PC-3 (cell line): ENCODE measurements at regions not wholly inside any gene's neighbourhood (a gene's known extent, or its start where the extent isn't known, plus 50 kb on each side); places are given as distances from the start of the nearest gene placed in this dataset.

Experiments
- ATAC-seq: fragments of 200-7000 bp; cut with Tn5 transposase; 2 replicates; pipeline ENCODE4 v1.9.1; 2020; ENCODE audit warnings: mild to moderate bottlenecking, moderate library complexity
- BruUV-seq: library from RNA; stranded (reverse); fragments of 400-500 nt; replicated peaks from 2 replicates; lab custom pipeline; 2021; lab: Mats Ljungman, UMichigan
- CTCF ChIA-PET: fragments of 300-600 bp; sonication (Branson Sonifier 250); formaldehyde crosslinking; loops from one replicate; lab custom pipeline; 2022; ENCODE audit warnings: antibody characterized with exemption; lab: Charles Lee
- POLR2A ChIA-PET: fragments of 300-600 bp; sonication (Branson Sonifier 250); formaldehyde crosslinking; loops from one replicate; lab custom pipeline; 2022; ENCODE audit warnings: antibody characterized with exemption; ENCODE audit not compliant: unreplicated experiment; lab: Charles Lee
- DNase-seq: peaks from one replicate; pipeline ENCODE4 v3.0.0-alpha.2; 2015
- H2AFZ ChIP-seq: fragments of 300-600 bp; sonication (generic); 2 replicates; pipeline ENCODE4 v1.6.0; 2016; ENCODE audit warnings: antibody characterized with exemption, low read length
- H3F3A ChIP-seq: fragments of 300-600 bp; sonication (generic); one replicate; pipeline ENCODE4 v1.6.0; 2017; ENCODE audit warnings: antibody characterized with exemption, low read length, control low read depth, mild to moderate bottlenecking; ENCODE audit not compliant: unreplicated experiment
- H3K27ac ChIP-seq: fragments of 300-600 bp; sonication (generic); 2 replicates; pipeline ENCODE4 v1.5.1; 2016; ENCODE audit warnings: mild to moderate bottlenecking, low read length
- H3K27me3 ChIP-seq: fragments of 300-600 bp; sonication (generic); 2 replicates; pipeline ENCODE4 v1.6.1; 2016; ENCODE audit warnings: low read length, mixed read lengths
- H3K36me3 ChIP-seq: fragments of 300-600 bp; sonication (generic); 2 replicates; pipeline ENCODE4 v1.6.1; 2016; ENCODE audit warnings: low read depth, mixed run types, low read length, mixed read lengths
- H3K4me1 ChIP-seq: fragments of 300-600 bp; sonication (generic); 2 replicates; pipeline ENCODE4 v1.5.1; 2016; ENCODE audit warnings: low read length; ENCODE audit not compliant: insufficient read depth
- H3K4me2 ChIP-seq: fragments of 300-600 bp; sonication (generic); 2 replicates; pipeline ENCODE4 v1.6.0; 2016; ENCODE audit warnings: low read length
- H3K4me3 ChIP-seq: fragments of 300-600 bp; sonication (generic); 2 replicates; pipeline ENCODE4 v1.5.1; 2016; ENCODE audit warnings: mild to moderate bottlenecking, low read length, mixed read lengths
- H3K79me2 ChIP-seq: fragments of 300-600 bp; sonication (generic); 2 replicates; pipeline ENCODE4 v1.6.1; 2017; ENCODE audit warnings: low read length, mixed read lengths
- H3K9ac ChIP-seq: fragments of 300-600 bp; sonication (generic); 2 replicates; pipeline ENCODE4 v1.6.0; 2016; ENCODE audit warnings: mild to moderate bottlenecking, low read length
- H3K9me2 ChIP-seq: fragments of 300-600 bp; sonication (generic); replicated peaks from 2 replicates; pipeline ENCODE4 v1.6.1; 2016; ENCODE audit warnings: mixed run types, low read length, mixed read lengths
- H3K9me3 ChIP-seq: fragments of 300-600 bp; sonication (generic); 2 replicates; pipeline ENCODE4 v1.6.1; 2016; ENCODE audit warnings: low read length, mixed read lengths
- H4K20me1 ChIP-seq: fragments of 300-600 bp; sonication (generic); 2 replicates; pipeline ENCODE4 v1.6.1; 2016; ENCODE audit warnings: low read length, mixed read lengths
- CTCF ChIP-seq: fragments of 300-600 bp; sonication (generic); conservative IDR thresholded peaks from 2 replicates; pipeline ENCODE4 v1.5.1; 2017; ENCODE audit warnings: antibody characterized with exemption, low read depth, mild to moderate bottlenecking, low read length
- EZH2 ChIP-seq: fragments of 300-600 bp; sonication (generic); IDR thresholded peaks from one replicate; pipeline ENCODE4 v1.6.1; 2017; ENCODE audit warnings: antibody characterized with exemption, mild to moderate bottlenecking, low read length; ENCODE audit not compliant: unreplicated experiment
- EZH2phosphoT487 ChIP-seq: fragments of 300-600 bp; sonication (generic); IDR thresholded peaks from 2 replicates; pipeline ENCODE4 v1.6.1; 2018; ENCODE audit warnings: mild to moderate bottlenecking, antibody characterized with exemption, low read length, borderline replicate concordance
- intact Hi-C: fragments of 100-400 bp; cut with micrococcal nuclease; formaldehyde crosslinking; loops from 2 replicates; pipeline ENCODE4 v1.9.0; 2023

- no peak for ATAC-seq
- no peak for TF ChIP-seq EZH2
- Histone ChIP-seq H3F3A (no peaks in the 10 kb centered on the region), H2AFZ (no peak overlapping the region), H3K36me3 (no peaks in the 10 kb centered on the region), H3K27ac (no peak overlapping the region), H3K9me3 (no peaks in the 10 kb centered on the region), H3K79me2 (no peaks in the 10 kb centered on the region), H3K4me2 (no peak overlapping the region), H3K9me2 (no peaks in the 10 kb centered on the region), H4K20me1 (no peaks in the 10 kb centered on the region), H3K27me3 (no peaks in the 10 kb centered on the region), H3K4me1 (no peaks in the 10 kb centered on the region), H3K9ac (no peak overlapping the region), H3K4me3 (no peak overlapping the region)
- POLR2A ChIA-PET = no interaction called here
- no peak for DNase-seq
- intact Hi-C loops = no loop called here
- CTCF ChIA-PET = no interaction called here
- BruUV-seq = no TSS peak
Observed at GRCh38 chr21:16408280-16408679, 678.5 kb downstream of the USP25 start.

- POLR2A ChIA-PET = no interaction called here
- no peak overlapping the region for H2AFZ ChIP-seq
- no peaks in the 10 kb centered on the region for H3K36me3 ChIP-seq
- no peak for ATAC-seq
- no peak overlapping the region for H3K27ac ChIP-seq
- intact Hi-C loops = no loop called here
- H3K4me1 ChIP-seq = no peaks in the 10 kb centered on the region
- H4K20me1 ChIP-seq = no peaks in the 10 kb centered on the region
- no peak overlapping the region for H3K9ac ChIP-seq
- H3K4me3 ChIP-seq = no peak overlapping the region
- no peaks in the 10 kb centered on the region for H3K9me2 ChIP-seq
- H3K9me3 ChIP-seq = no peaks in the 10 kb centered on the region
- H3K4me2 ChIP-seq = no peak overlapping the region
- BruUV-seq = no TSS peak
- CTCF ChIA-PET = no interaction called here
- no peaks in the 10 kb centered on the region for H3K27me3 ChIP-seq
- DNase-seq = no peak
- no peaks in the 10 kb centered on the region for H3K79me2 ChIP-seq
- no peak for TF ChIP-seq EZH2phosphoT487
- TF ChIP-seq CTCF = no peak
- TF ChIP-seq EZH2 = no peak
- no peaks in the 10 kb centered on the region for H3F3A ChIP-seq
Observed at GRCh38 chr21:16409352-16409751, 679.6 kb downstream of the USP25 start.

GRCh38 chr21:16418226-16418625, 688.4 kb downstream of the USP25 start:
- Histone ChIP-seq H3K4me3 (no peak overlapping the region), H3F3A (no peaks in the 10 kb centered on the region), H2AFZ (no peak overlapping the region), H3K27me3 (peaks cover 26% of the 10 kb centered on the region), H3K4me1 (no peaks in the 10 kb centered on the region), H3K4me2 (no peak overlapping the region), H3K9me2 (no peaks in the 10 kb centered on the region), H3K36me3 (no peaks in the 10 kb centered on the region), H4K20me1 (no peaks in the 10 kb centered on the region), H3K79me2 (no peaks in the 10 kb centered on the region), H3K9ac (no peak overlapping the region), H3K9me3 (no peaks in the 10 kb centered on the region), H3K27ac (no peak overlapping the region)
- ChIA-PET CTCF (no interaction called here), POLR2A (no interaction called here)
- intact Hi-C loops = no loop called here
- no peak for DNase-seq
- TF ChIP-seq EZH2phosphoT487 (no peak), EZH2 (no peak), CTCF (no peak)
- no TSS peak for BruUV-seq
- ATAC-seq = no peak
